Right atrium auricular region (tissue), 2 donors: ENCODE measurements at regions not wholly inside any gene's neighbourhood (a gene's known extent, or its start where the extent isn't known, plus 50 kb on each side); places are given as distances from the start of the nearest gene placed in this dataset.

ENCODE experiments used
- DNase-seq: peaks from one replicate; pipeline ENCODE4 v3.0.0-alpha.2; 2019; ENCODE audit warnings: low spot score
- H3K27ac ChIP-seq, 2 donors: fragments of 200-600 bp; sonication (generic); 1 replicate in 1 of 2; 2 replicates in 1 of 2; pipeline ENCODE4 v1.5.1; 2016 to 2019
- H3K27me3 ChIP-seq, 2 donors: fragments of 200-600 bp; sonication (generic); one replicate each; pipeline versions ENCODE4 v1.5.1 to v1.6.0; 2017 to 2019
- H3K36me3 ChIP-seq: fragments of 200-600 bp; sonication (generic); one replicate; pipeline ENCODE4 v1.5.1; 2016
- H3K4me1 ChIP-seq, 2 donors: fragments of 200-600 bp; sonication (generic); one replicate each; pipeline versions ENCODE4 v1.5.1 to v1.6.0; 2017 to 2019
- H3K4me3 ChIP-seq, 2 donors: fragments of 200-600 bp; sonication (generic); 1 replicate in 1 of 2; 2 replicates in 1 of 2; pipeline ENCODE4 v1.5.1; 2017 to 2019; ENCODE audit warnings: mild to moderate bottlenecking in 1 of 2, moderate library complexity in 1 of 2
- H3K9me3 ChIP-seq, 2 donors: fragments of 200-600 bp; sonication (generic); one replicate each; pipeline ENCODE4 v1.5.1; 2019
- CTCF ChIP-seq, 2 donors: fragments of 200-600 bp; sonication (generic); IDR thresholded peaks; one replicate each; pipeline ENCODE4 v1.5.1; 2019; ENCODE audit warnings: antibody characterized with exemption in 2 of 2

- no peak for DNase-seq
Measured at GRCh38 chr13:31504918-31505317, 234.4 kb upstream of the RXFP2 start.

GRCh38 chr13:31512331-31512730, 227.0 kb upstream of the RXFP2 start:
- Histone ChIP-seq H3K9me3 (no peaks in the 10 kb centered on the region), H3K27ac (no peak overlapping the region), H3K4me1 (no peaks in the 10 kb centered on the region), H3K27me3 (no peaks in the 10 kb centered on the region), H3K36me3 (no peaks in the 10 kb centered on the region), H3K4me3 (no peak overlapping the region)
- no peak for TF ChIP-seq CTCF (IDR thresholded peaks at IDR 0.05)
- no peak for DNase-seq

More at GRCh38 chr13:31504918-31505317, 234.4 kb upstream of the RXFP2 start:
- TF ChIP-seq CTCF (IDR thresholded peaks at IDR 0.05), result no peak
- H3K27me3 ChIP-seq, result no peaks in the 10 kb centered on the region
- no peaks in the 10 kb centered on the region for H3K36me3 ChIP-seq
- no peaks in the 10 kb centered on the region for H3K4me1 ChIP-seq
- H3K9me3 ChIP-seq, result peaks cover 4 to 8% of the 10 kb centered on the region in 2 donors
- H3K4me3 ChIP-seq, result no peak overlapping the region
- no peak overlapping the region for H3K27ac ChIP-seq

- Histone ChIP-seq H3K36me3 (no peaks in the 10 kb centered on the region), H3K27ac (peak overlapping the region in 1 of 2 donors; percentile 24), H3K27me3 (no peaks in the 10 kb centered on the region), H3K4me1 (no peaks in the 10 kb centered on the region), H3K4me3 (no peak overlapping the region), H3K9me3 (no peaks in the 10 kb centered on the region)
- no peak for TF ChIP-seq CTCF (IDR thresholded peaks at IDR 0.05)
- DNase-seq, result no peak
Measured at GRCh38 chr13:31514932-31515331, 224.4 kb upstream of the RXFP2 start.

GRCh38 chr13:31515427-31515826, 223.9 kb upstream of the RXFP2 start:
- DNase-seq, result no peak
- H3K36me3 ChIP-seq, result no peaks in the 10 kb centered on the region
- no peaks in the 10 kb centered on the region for H3K27me3 ChIP-seq
- no peaks in the 10 kb centered on the region for H3K9me3 ChIP-seq
- H3K27ac ChIP-seq, result peak overlapping the region in 1 of 2 donors; percentile 24
- no peak overlapping the region for H3K4me3 ChIP-seq
- no peaks in the 10 kb centered on the region for H3K4me1 ChIP-seq
- TF ChIP-seq CTCF (IDR thresholded peaks at IDR 0.05), result no peak

- H3K9me3 ChIP-seq, result no peaks in the 10 kb centered on the region
- H3K27me3 ChIP-seq, result no peaks in the 10 kb centered on the region
- H3K4me3 ChIP-seq, result no peak overlapping the region
- no peaks in the 10 kb centered on the region for H3K4me1 ChIP-seq
- no peak for DNase-seq
- no peak overlapping the region for H3K27ac ChIP-seq
- no peak for TF ChIP-seq CTCF (IDR thresholded peaks at IDR 0.05)
- H3K36me3 ChIP-seq, result no peaks in the 10 kb centered on the region
Measured at GRCh38 chr13:31517599-31517998, 221.7 kb upstream of the RXFP2 start.

- Histone ChIP-seq H3K4me3 (no peak overlapping the region), H3K4me1 (no peaks in the 10 kb centered on the region), H3K27me3 (no peaks in the 10 kb centered on the region), H3K9me3 (no peaks in the 10 kb centered on the region), H3K36me3 (no peaks in the 10 kb centered on the region), H3K27ac (no peak overlapping the region)
- no peak for TF ChIP-seq CTCF (IDR thresholded peaks at IDR 0.05)
- DNase-seq, result no peak
Measured at GRCh38 chr13:31518645-31519044, 220.7 kb upstream of the RXFP2 start.
